ENCODE measurements at regions not wholly inside any gene's neighbourhood (a gene's known extent, or its start where the extent isn't known, plus 50 kb on each side); places are given as distances from the start of the nearest gene placed in this dataset.
"Not testable (repeated sequence)": the region's sequence is repeated elsewhere in the genome, so short reads cannot be mapped to it uniquely, and the experiment has no call there.

DNA sequence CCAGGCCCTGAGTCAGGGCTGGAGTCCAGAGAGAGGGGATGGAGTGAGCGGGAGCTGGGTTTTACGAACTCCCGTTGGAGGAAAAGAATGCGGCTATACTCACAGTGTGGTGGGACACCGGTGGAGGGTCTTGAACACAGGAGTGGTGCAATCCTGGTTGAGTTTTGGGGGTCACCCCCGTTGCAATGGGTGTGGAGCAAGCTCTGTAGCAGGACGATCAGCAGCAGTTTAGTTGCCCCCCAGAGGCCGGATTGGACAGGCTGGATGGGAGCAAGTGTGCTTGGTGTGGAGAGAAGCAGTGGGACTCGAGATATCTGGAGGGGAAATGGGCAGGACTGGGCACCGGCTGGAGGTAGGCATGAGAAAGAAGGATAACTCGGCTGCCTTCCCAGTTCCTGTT is 72.3 kb upstream of the TWIST2 start:
- DNase-seq (no peak), ATAC-seq (no peak)
- TF ChIP-seq CTCF (IDR thresholded peaks at IDR 0.05): no peak
- no peak for TF ChIP-seq POLR2A (IDR thresholded peaks at IDR 0.05)
- Histone ChIP-seq H3K4me3 (no peak overlapping the region), H3K27ac (no peak overlapping the region), H3K4me1 (no peaks in the 10 kb centered on the region), H3K9me3 (no peaks in the 10 kb centered on the region), H3K36me3 (no peaks in the 10 kb centered on the region), H3K27me3 (no peaks in the 10 kb centered on the region)
- intact Hi-C loops (cut with DNase I): no loop called here
- 79% methylated on average over 7 of the region's 11 CpGs for WGBS (ENCODE audit: insufficient coverage, low coverage, low lambda C conversion rate, missing lambda C conversion rate)

DNA sequence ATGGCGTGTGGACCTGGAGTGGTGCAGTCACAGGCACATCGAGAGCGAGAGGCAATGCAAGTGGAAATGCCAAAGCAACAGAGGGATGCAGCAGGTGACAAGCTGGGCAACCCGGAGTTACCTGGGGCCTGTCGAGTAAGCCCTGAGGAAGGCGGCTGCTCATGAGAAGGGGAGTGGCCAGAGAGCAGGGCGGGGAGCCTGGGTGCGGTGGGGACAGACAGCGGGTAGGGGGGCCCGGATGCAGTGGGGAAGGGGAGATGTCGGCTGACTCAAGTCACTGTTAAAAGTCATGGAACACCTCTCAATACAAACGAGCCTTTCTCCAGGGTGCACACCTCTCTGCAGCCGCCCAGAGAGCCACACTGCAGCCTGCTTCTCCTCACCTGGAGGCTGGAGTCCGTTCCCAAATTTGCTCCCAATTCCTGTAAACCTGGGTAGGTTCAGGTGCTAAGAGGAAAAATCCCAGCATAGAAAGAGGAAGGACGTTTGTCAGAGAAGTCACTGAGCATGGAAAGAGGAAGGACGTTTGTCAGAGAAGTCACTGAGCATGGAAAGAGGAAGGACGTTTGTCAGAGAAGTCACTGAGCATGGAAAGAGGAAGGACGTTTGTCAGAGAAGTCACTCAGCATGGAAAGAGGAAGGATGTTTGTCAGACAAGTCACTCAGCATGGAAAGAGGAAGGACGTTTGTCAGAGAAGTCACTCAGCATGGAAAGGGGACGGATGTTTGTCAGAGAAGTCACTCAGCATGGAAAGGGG is 71.7 kb upstream of the TWIST2 start:
- H3K27ac ChIP-seq: no peak overlapping the region
- TF ChIP-seq POLR2A (IDR thresholded peaks at IDR 0.05) (no peak), CTCF (IDR thresholded peaks at IDR 0.05) (no peak)
- H3K4me1 ChIP-seq: no peaks in the 10 kb centered on the region
- H3K36me3 ChIP-seq: no peaks in the 10 kb centered on the region
- no peaks in the 10 kb centered on the region for H3K27me3 ChIP-seq
- no peak for ATAC-seq
- no peaks in the 10 kb centered on the region for H3K9me3 ChIP-seq
- DNase-seq: no peak
- intact Hi-C loops (cut with DNase I): no loop called here
- WGBS (ENCODE audit: insufficient coverage, low coverage, low lambda C conversion rate, missing lambda C conversion rate): 61% methylated on average over 18 of the region's 20 CpGs
- no peak overlapping the region for H3K4me3 ChIP-seq

DNA sequence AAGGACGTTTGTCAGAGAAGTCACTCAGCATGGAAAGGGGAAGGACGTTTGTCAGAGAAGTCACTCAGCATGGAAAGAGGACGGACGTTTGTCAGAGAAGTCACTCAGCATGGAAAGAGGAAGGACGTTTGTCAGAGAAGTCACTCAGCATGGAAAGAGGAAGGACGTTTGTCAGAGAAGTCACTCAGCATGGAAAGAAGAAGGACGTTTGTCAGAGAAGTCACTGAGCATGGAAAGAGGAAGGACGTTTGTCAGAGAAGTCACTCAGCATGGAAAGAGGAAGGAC is 71.2 kb upstream of the TWIST2 start:
- H3K36me3 ChIP-seq; H3K27ac ChIP-seq; DNase-seq; H3K4me1 ChIP-seq; H3K9me3 ChIP-seq; H3K4me3 ChIP-seq; ATAC-seq; intact Hi-C loops (cut with DNase I); H3K27me3 ChIP-seq: not testable (repeated sequence)
- 12% methylated on average over 8 of the region's 8 CpGs for WGBS (ENCODE audit: insufficient coverage, low coverage, low lambda C conversion rate, missing lambda C conversion rate)

GRCh38 chr2:238777369-238778067 is 70.4 kb upstream of the TWIST2 start:
- DNase-seq (no peak), ATAC-seq (no peak)
- H3K4me3 ChIP-seq: no peak overlapping the region
- no peaks in the 10 kb centered on the region for H3K36me3 ChIP-seq
- TF ChIP-seq CTCF (IDR thresholded peaks at IDR 0.05) (no peak), POLR2A (IDR thresholded peaks at IDR 0.05) (no peak)
- no peaks in the 10 kb centered on the region for H3K27me3 ChIP-seq
- intact Hi-C loops (cut with DNase I): no loop called here
- 15% methylated on average over 7 of the region's 15 CpGs for WGBS (ENCODE audit: insufficient coverage, low coverage, low lambda C conversion rate, missing lambda C conversion rate)
- no peaks in the 10 kb centered on the region for H3K4me1 ChIP-seq
- H3K9me3 ChIP-seq: no peaks in the 10 kb centered on the region
- H3K27ac ChIP-seq: no peak overlapping the region
